B cell (primary cell): ENCODE measurements at regions not wholly inside any gene's neighbourhood (a gene's known extent, or its start where the extent isn't known, plus 50 kb on each side); places are given as distances from the start of the nearest gene placed in this dataset.

Experiments used
- ATAC-seq: fragments of 200-7000 bp; cut with Tn5 transposase; one replicate; pipeline ENCODE4 v1.10.0; 2021; ENCODE audit warnings: low read depth, mild to moderate bottlenecking, moderate number of reproducible peaks, moderate library complexity
- CTCF ChIA-PET: fragments of 350-600 bp; sonication (Branson Sonifier 250); formaldehyde crosslinking; loops from one replicate; lab custom pipeline; 2021; ENCODE audit warnings: antibody characterized with exemption, inconsistent platforms; lab: Charles Lee
- POLR2A ChIA-PET: fragments of 350-600 bp; sonication (Branson Sonifier 250); formaldehyde crosslinking; loops from one replicate; lab custom pipeline; 2021; ENCODE audit warnings: antibody characterized with exemption; lab: Charles Lee
- DNase-seq: peaks from one replicate; pipeline ENCODE4 v3.0.0; 2013
- H2AFZ ChIP-seq: 2 replicates; pipeline ENCODE4 v1.6.1; 2012; ENCODE audit warnings: mild to moderate bottlenecking, low read depth, low read length; ENCODE audit not compliant: insufficient read depth, poor library complexity, severe bottlenecking
- H3K27ac ChIP-seq, 2 donors: 1 replicate in 1 of 2; 2 replicates in 1 of 2; pipeline ENCODE4 v1.5.1; 2012 to 2013; ENCODE audit warnings: low read length in 2 of 2, mild to moderate bottlenecking in 2 of 2, moderate library complexity in 1 of 2
- H3K27me3 ChIP-seq, 4 experiments: fragments of 200-600 bp in 1 of 4; sonication (generic) in 1 of 4; replicated peaks in 1 of 4; 1 replicate in 2 of 4; 2 replicates in 2 of 4; pipeline versions ENCODE4 v1.6.1 to v1.7.0; 2013 to 2016; ENCODE audit warnings: low read length in 3 of 4, mild to moderate bottlenecking in 2 of 4, mixed read lengths in 1 of 4, moderate library complexity in 1 of 4; ENCODE audit not compliant: insufficient read depth in 4 of 4, control insufficient read depth in 3 of 4; ENCODE audit errors: control extremely low read depth in 1 of 4
- H3K36me3 ChIP-seq, 2 experiments: replicated peaks in 1 of 2; 1 replicate in 1 of 2; 2 replicates in 1 of 2; pipeline versions ENCODE4 v1.6.1 to v1.7.1; 2013; ENCODE audit warnings: low read length in 1 of 2; ENCODE audit not compliant: insufficient read depth in 2 of 2, control insufficient read depth in 1 of 2; ENCODE audit errors: control extremely low read depth in 1 of 2, extremely low read depth in 1 of 2
- H3K4me1 ChIP-seq, 2 donors: fragments of 200-600 bp in 1 of 2; sonication (generic) in 1 of 2; 1 replicate in 1 of 2; 2 replicates in 1 of 2; pipeline versions ENCODE4 v1.5.1 to v1.6.1; 2013 to 2017; ENCODE audit warnings: low read length in 2 of 2; ENCODE audit not compliant: control insufficient read depth in 2 of 2, insufficient read depth in 2 of 2
- H3K4me2 ChIP-seq: replicated peaks from 2 replicates; pipeline ENCODE3; 2012; ENCODE audit warnings: mild to moderate bottlenecking, low read depth, low read length; ENCODE audit not compliant: poor library complexity, severe bottlenecking
- H3K4me3 ChIP-seq, 5 experiments: fragments of 200-600 bp in 1 of 5; sonication (generic) in 1 of 5; 1 replicate in 3 of 5; 2 replicates in 2 of 5; pipeline versions ENCODE4 v1.5.1 to v1.7.0; 2011 to 2016; ENCODE audit warnings: low read length in 4 of 5, mild to moderate bottlenecking in 4 of 5, low read depth in 2 of 5, control low read depth in 1 of 5, moderate library complexity in 1 of 5; ENCODE audit not compliant: insufficient read depth in 1 of 5; ENCODE audit errors: control extremely low read depth in 1 of 5, extremely low read depth in 1 of 5
- H3K79me2 ChIP-seq: fragments of 200-600 bp; sonication (generic); one replicate; pipeline ENCODE4 v1.6.0; 2016; ENCODE audit warnings: low read length; ENCODE audit not compliant: control insufficient read depth, insufficient read depth
- H3K9ac ChIP-seq: fragments of 200-600 bp; sonication (generic); 2 replicates; pipeline ENCODE4 v1.6.1; 2017; ENCODE audit warnings: mild to moderate bottlenecking, low read length, moderate library complexity
- H3K9me3 ChIP-seq, 3 donors: one replicate each; pipeline versions ENCODE4 v1.6.1 to v1.7.1; 2013; ENCODE audit warnings: low read length in 2 of 3; ENCODE audit not compliant: control insufficient read depth in 2 of 3, insufficient read depth in 1 of 3; ENCODE audit errors: control extremely low read depth in 1 of 3
- H4K20me1 ChIP-seq: 2 replicates; pipeline ENCODE4 v1.6.0; 2012; ENCODE audit warnings: mild to moderate bottlenecking, low read length; ENCODE audit not compliant: insufficient read depth, control insufficient read depth, poor library complexity, severe bottlenecking
- H3K27ac Mint-ChIP-seq: one replicate; pipeline ENCODE4 v1.8.0; 2021; ENCODE audit warnings: mixed read lengths
- H3K27me3 Mint-ChIP-seq: one replicate; pipeline ENCODE4 v1.8.0; 2021; ENCODE audit warnings: mixed read lengths
- H3K4me1 Mint-ChIP-seq: one replicate; pipeline ENCODE4 v1.8.0; 2021; ENCODE audit warnings: mixed read lengths
- H3K4me3 Mint-ChIP-seq: one replicate; pipeline ENCODE4 v1.8.0; 2021; ENCODE audit warnings: mixed read lengths
- H3K9me3 Mint-ChIP-seq: one replicate; pipeline ENCODE4 v1.8.0; 2022; ENCODE audit warnings: mixed read lengths; ENCODE audit not compliant: insufficient read depth
- CTCF ChIP-seq: fragments of 200-600 bp; IDR thresholded peaks from one replicate; pipeline ENCODE4 v1.8.0; 2022; ENCODE audit warnings: antibody characterized with exemption, mild to moderate bottlenecking
- EZH2 ChIP-seq: IDR thresholded peaks from 2 replicates; pipeline ENCODE4 v1.6.1; 2012; ENCODE audit warnings: borderline replicate concordance, low read depth, mild to moderate bottlenecking, moderate library complexity, low read length; ENCODE audit not compliant: insufficient read depth, poor library complexity, severe bottlenecking
- WGBS: methylation state at CpG from one replicate; pipeline ENCODE4 v1.1.5; 2013; ENCODE audit warnings: missing lambda C conversion rate; ENCODE audit not compliant: insufficient coverage; 5-methylcytosine and 5-hydroxymethylcytosine counted together
- intact Hi-C: fragments of 100-400 bp; cut with micrococcal nuclease; formaldehyde crosslinking; loops from one replicate; pipeline ENCODE4 v1.10.0; 2022

DNA sequence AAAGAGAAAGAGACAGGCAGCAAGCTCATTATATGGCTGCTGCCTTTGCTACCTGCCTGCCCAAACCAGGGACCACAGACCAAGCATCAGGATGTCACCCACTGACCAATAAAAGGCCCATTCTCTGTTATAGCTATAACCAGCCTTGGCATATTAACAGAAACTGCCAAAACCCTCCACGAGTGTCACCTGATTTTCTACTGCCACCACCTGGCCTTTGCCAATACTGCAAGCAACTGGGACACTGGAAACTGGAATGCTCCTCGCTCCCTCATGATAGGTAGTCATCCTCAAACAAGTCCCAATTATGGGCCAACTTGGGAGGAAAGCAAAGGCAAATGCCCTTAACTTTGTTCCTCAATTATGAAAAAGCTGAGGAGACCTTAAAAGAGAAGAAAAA lies 76.0 kb downstream of the SPIN4 start:
- intact Hi-C loops, result no loop called here
- H3K4me1 Mint-ChIP-seq, result no peaks in the 10 kb centered on the region
- ChIA-PET CTCF (no interaction called here), POLR2A (no interaction called here)
- no peaks in the 10 kb centered on the region for H3K9me3 Mint-ChIP-seq
- ATAC-seq (no peak), DNase-seq (no peak)
- Histone ChIP-seq H3K79me2 (no peaks in the 10 kb centered on the region), H3K4me3 (no peak overlapping the region), H3K9ac (no peak overlapping the region), H3K4me2 (no peak overlapping the region), H3K27me3 (no peaks in the 10 kb centered on the region), H3K4me1 (no peaks in the 10 kb centered on the region), H3K27ac (no peak overlapping the region), H4K20me1 (no peaks in the 10 kb centered on the region), H3K36me3 (no peaks in the 10 kb centered on the region), H3K9me3 (no peaks in the 10 kb centered on the region), H2AFZ (no peak overlapping the region)
- no peaks in the 10 kb centered on the region for H3K27me3 Mint-ChIP-seq
- no peak overlapping the region for H3K27ac Mint-ChIP-seq
- TF ChIP-seq CTCF (peak; percentile 22), EZH2 (no peak)
- 10% methylated on average over 1 of the region's 2 CpGs for WGBS
- no peak overlapping the region for H3K4me3 Mint-ChIP-seq

GRCh38 chrX:63270873-63271272 lies 80.3 kb downstream of the SPIN4 start:
- no peaks in the 10 kb centered on the region for H3K27me3 Mint-ChIP-seq
- Histone ChIP-seq H3K79me2 (no peaks in the 10 kb centered on the region), H2AFZ (no peak overlapping the region), H3K27ac (no peak overlapping the region), H3K9me3 (no peaks in the 10 kb centered on the region), H3K4me1 (no peaks in the 10 kb centered on the region), H3K4me2 (no peak overlapping the region), H3K36me3 (no peaks in the 10 kb centered on the region), H3K9ac (no peak overlapping the region), H3K4me3 (no peak overlapping the region), H3K27me3 (no peaks in the 10 kb centered on the region), H4K20me1 (no peaks in the 10 kb centered on the region)
- intact Hi-C loops, result no loop called here
- H3K27ac Mint-ChIP-seq, result no peak overlapping the region
- WGBS, result no CpG with 5 or more reads among the region's 8 CpGs
- no peaks in the 10 kb centered on the region for H3K4me1 Mint-ChIP-seq
- ATAC-seq, result no peak
- no peak for DNase-seq
- no peak overlapping the region for H3K4me3 Mint-ChIP-seq
- no peak for TF ChIP-seq EZH2
- no peak for TF ChIP-seq CTCF
- ChIA-PET CTCF (no interaction called here), POLR2A (no interaction called here)
- no peaks in the 10 kb centered on the region for H3K9me3 Mint-ChIP-seq
